Kidney (tissue), 13 donors: ENCODE measurements at regions not wholly inside any gene's neighbourhood (a gene's known extent, or its start where the extent isn't known, plus 50 kb on each side); places are given as distances from the start of the nearest gene placed in this dataset.

Source experiments
- DNase-seq, 5 donors: peaks; one replicate each; pipeline ENCODE4 v3.0.0-alpha.2; 2013 to 2020
- FAIRE-seq: peaks from 2 replicates; lab custom pipeline; 2012; peaks lifted over from hg19 to GRCh38; lab: Jason Lieb, UNC
- H3K27ac ChIP-seq, 2 donors: one replicate each; pipeline ENCODE4 v1.7.0; 2013; ENCODE audit warnings: low read depth in 2 of 2, low read length in 2 of 2, inconsistent platforms in 1 of 2
- H3K27me3 ChIP-seq: one replicate; pipeline ENCODE4 v1.7.1; 2013; ENCODE audit warnings: low read length, inconsistent platforms; ENCODE audit not compliant: control insufficient read depth, insufficient read depth
- H3K36me3 ChIP-seq, 3 donors: one replicate each; pipeline versions ENCODE4 v1.7.0 to v1.7.1; 2013; ENCODE audit warnings: low read length in 3 of 3, control low read depth in 1 of 3, inconsistent platforms in 1 of 3; ENCODE audit not compliant: insufficient read depth in 3 of 3, control insufficient read depth in 2 of 3
- H3K4me1 ChIP-seq, 3 donors: one replicate each; pipeline versions ENCODE4 v1.7.0 to v1.7.1; 2013; ENCODE audit warnings: low read length in 3 of 3, inconsistent platforms in 1 of 3, low read depth in 1 of 3; ENCODE audit not compliant: control insufficient read depth in 2 of 3, insufficient read depth in 2 of 3
- H3K4me3 ChIP-seq, 3 donors: one replicate each; pipeline versions ENCODE4 v1.7.0 to v1.8.1; 2013; ENCODE audit warnings: low read length in 3 of 3, control low read depth in 1 of 3, inconsistent platforms in 1 of 3
- H3K9ac ChIP-seq, 3 donors: one replicate each; pipeline versions ENCODE4 v1.7.0 to v1.7.1; 2013; ENCODE audit warnings: low read length in 3 of 3, control low read depth in 1 of 3, inconsistent platforms in 1 of 3
- H3K9me3 ChIP-seq, 3 donors: one replicate each; pipeline versions ENCODE4 v1.7.0 to v1.7.1; 2013; ENCODE audit warnings: low read length in 3 of 3, control low read depth in 1 of 3, inconsistent platforms in 1 of 3; ENCODE audit not compliant: control insufficient read depth in 2 of 3, insufficient read depth in 1 of 3
- intact Hi-C: fragments of 100-400 bp; cut with DNase I; formaldehyde crosslinking; loops from one replicate; pipeline ENCODE4 v1.11.1; 2022
- TF ChIP-seq, protein P1 (sequence below): IDR thresholded peaks from 3 replicates; pipeline ENCODE4 v1.5.1; 2012; ENCODE audit warnings: mild to moderate bottlenecking, moderate library complexity, borderline replicate concordance; ENCODE audit not compliant: insufficient read depth; ENCODE audit errors: extremely low read depth
- donor health status: control.
- donor health status: control.
- donor health status: control.
- donor health status: control.
- donor health status: control.
- donor health status: DM: yes; HTN: yes; CAD: no.
- donor health status: Normal renal cell carcinoma (clear cell type).

DNA sequence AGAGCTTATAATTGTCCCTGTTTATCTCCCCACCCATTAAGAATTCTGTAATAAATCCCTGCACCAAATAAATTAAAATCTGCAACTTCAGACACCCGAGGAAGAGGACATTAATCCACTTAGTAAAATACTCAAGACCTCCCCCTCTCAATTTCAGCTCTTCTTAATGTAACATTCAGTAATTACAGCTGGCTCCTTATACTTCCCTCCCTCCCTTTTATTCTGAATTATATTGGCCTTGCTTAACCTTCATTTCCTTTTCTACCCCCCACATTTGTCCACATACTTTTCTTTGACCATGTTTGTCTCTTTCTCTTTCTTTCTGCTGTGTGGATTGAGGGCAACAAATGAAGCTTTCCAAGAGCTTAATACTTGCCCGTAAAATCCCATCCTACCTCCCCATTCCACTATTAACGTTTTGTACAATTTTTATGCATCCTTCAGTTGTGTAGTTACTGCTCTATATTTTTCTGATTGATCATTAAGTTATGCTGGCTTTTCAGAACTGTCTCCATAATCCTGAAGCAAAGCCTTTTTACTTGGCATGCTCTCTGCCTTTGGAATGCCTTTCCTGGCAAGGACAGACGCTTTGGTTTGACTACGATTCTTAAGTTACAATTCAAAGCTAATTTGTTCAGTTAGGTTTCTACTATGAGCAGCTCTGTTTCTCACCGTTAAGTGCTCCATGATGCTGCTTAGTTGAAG is 580.1 kb downstream of the ZEB2 start:
- TF ChIP-seq, protein P1, sequence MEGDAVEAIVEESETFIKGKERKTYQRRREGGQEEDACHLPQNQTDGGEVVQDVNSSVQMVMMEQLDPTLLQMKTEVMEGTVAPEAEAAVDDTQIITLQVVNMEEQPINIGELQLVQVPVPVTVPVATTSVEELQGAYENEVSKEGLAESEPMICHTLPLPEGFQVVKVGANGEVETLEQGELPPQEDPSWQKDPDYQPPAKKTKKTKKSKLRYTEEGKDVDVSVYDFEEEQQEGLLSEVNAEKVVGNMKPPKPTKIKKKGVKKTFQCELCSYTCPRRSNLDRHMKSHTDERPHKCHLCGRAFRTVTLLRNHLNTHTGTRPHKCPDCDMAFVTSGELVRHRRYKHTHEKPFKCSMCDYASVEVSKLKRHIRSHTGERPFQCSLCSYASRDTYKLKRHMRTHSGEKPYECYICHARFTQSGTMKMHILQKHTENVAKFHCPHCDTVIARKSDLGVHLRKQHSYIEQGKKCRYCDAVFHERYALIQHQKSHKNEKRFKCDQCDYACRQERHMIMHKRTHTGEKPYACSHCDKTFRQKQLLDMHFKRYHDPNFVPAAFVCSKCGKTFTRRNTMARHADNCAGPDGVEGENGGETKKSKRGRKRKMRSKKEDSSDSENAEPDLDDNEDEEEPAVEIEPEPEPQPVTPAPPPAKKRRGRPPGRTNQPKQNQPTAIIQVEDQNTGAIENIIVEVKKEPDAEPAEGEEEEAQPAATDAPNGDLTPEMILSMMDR, result no peak
- Histone ChIP-seq H3K4me3 (no peak overlapping the region), H3K36me3 (no peaks in the 10 kb centered on the region), H3K27me3 (no peaks in the 10 kb centered on the region), H3K9ac (no peak overlapping the region), H3K9me3 (no peaks in the 10 kb centered on the region), H3K27ac (peak overlapping the region in 1 of 2 donors; percentile 45), H3K4me1 (peaks cover 0 to 13% (median under 1%) of the 10 kb centered on the region in 3 donors)
- no peak for FAIRE-seq
- intact Hi-C loops, result no loop called here
- DNase-seq, result peak in 2 of 5 donors; percentile 43 to 77

DNA sequence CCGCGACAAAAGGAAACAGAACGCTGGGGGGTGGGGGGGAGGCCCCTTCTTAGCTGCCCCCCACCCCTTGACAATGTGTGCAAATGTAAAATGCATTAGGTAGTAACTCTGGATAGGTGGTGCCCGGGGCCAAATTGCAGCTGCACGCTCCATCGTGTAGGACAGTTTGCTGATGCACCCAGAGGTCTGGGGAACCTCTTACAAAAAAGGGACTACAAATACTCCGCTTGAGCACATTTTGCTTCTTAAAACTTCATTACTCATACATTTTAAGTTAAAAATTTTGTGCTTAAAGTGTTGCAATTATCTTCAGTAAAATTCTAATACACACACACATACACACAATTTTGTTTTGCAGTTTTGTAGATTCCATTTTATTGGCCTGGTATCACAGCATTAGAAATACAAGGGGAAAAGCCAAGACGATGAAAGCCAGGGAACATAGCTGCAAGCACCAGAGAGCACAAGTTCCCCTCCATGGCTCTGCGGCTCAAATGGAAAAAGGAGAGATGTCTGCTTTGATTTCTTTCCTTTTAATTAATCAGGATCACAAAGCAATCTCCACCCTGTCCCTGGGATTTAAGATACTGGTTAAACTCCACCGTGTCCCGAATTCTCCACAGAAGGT is 582.1 kb downstream of the ZEB2 start:
- H3K27me3 ChIP-seq, result no peaks in the 10 kb centered on the region
- TF ChIP-seq, protein P1, result no peak
- H3K4me1 ChIP-seq, result peaks cover 0 to 16% (median 4%) of the 10 kb centered on the region in 3 donors
- H3K9me3 ChIP-seq, result no peaks in the 10 kb centered on the region
- H3K27ac ChIP-seq, result peak overlapping the region; percentile 66 to 72
- H3K9ac ChIP-seq, result no peak overlapping the region
- no peaks in the 10 kb centered on the region for H3K36me3 ChIP-seq
- peak overlapping the region; percentile 40 to 57 (median 46) for H3K4me3 ChIP-seq
- intact Hi-C loops, result no loop called here
- FAIRE-seq (no peak), DNase-seq (peak in 3 of 5 donors; percentile 51 to 64 (median 59))

DNA sequence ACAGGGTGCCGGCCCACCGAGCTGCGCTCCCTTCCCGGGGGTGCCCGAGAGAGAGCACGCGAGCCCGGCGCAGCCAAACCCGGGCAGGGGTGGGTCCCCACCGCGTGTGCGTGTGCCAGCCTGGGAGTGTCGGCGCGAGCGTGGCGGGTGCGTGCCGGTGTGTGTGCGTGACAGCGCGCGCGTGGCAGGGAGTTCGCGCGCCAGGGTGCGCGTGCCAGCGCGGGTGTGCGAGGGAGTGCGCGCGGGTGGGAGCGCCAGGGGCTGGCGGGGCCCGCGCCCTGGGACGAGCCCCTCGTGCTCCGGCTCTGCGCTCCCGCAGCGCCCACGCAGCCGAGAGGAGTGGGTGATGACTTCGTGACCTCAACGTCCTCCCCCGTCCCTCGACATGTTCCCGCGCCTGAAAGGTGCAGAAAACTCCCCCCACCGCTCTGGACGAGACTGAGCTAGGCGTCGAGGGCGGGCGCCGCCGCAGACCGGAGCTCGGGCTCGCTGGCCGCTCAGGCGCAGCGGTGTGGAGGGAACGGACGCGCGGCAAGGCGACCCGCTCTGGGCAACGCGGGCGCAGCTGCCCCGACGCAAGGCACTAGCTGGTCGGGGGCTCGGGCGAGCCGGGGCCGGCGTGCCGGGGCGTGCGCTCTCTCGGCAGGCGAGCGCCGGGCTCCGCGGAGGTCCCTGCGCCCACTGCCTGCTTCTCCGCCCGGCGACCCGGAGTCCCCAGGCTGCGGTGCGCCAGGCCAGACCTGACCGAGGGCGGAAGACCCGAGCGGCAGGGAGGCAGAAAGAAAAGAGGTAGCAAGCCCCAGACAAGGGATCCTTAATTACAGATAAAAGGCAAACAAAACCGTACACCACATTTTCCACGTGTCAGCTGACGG is 582.8 kb downstream of the ZEB2 start:
- DNase-seq (peak; percentile 74 to 82 (median 78)), FAIRE-seq (no peak)
- intact Hi-C loops, result no loop called here
- TF ChIP-seq, protein P1, result no peak
- H3K27ac ChIP-seq, result peak overlapping the region; percentile 66 to 72
- H3K4me3 ChIP-seq, result peak overlapping the region; percentile 46 to 57 (median 50)
- peaks cover 0 to 16% (median 4%) of the 10 kb centered on the region in 3 donors for H3K4me1 ChIP-seq
- no peaks in the 10 kb centered on the region for H3K27me3 ChIP-seq
- no peaks in the 10 kb centered on the region for H3K9me3 ChIP-seq
- H3K9ac ChIP-seq, result no peak overlapping the region
- H3K36me3 ChIP-seq, result no peaks in the 10 kb centered on the region
